ENCODE measurements at regions not wholly inside any gene's neighbourhood (a gene's known extent, or its start where the extent isn't known, plus 50 kb on each side); places are given as distances from the start of the nearest gene placed in this dataset.

DNA sequence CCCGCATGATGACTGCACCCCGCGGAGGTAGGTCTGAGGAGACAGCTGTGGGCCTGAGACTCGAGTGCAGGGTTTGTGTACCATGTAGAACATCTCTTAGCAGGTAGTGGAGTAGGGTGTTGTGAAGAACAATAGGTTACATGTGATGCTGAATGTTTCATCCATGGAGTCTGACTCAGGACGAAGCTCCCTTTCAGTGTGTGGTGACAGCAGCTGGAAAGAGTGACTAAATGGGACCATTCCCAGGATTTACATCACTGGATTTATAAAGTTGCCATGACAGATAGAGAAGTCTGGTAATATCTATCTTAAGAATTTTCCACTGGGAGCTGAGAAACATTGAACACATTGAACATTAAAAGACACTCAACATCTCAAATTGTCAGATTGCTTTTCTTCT is 259.6 kb upstream of the RGS6 start:
- no peak for TF ChIP-seq CTCF (IDR thresholded peaks at IDR 0.05)
- TF ChIP-seq POLR2AphosphoS5 (IDR thresholded peaks at IDR 0.05): no peak
- TF ChIP-seq EP300 (IDR thresholded peaks at IDR 0.05): no peak

Measured in esophagus muscularis mucosa (tissue), 4 donors.